Activated CD4-positive, alpha-beta T cell treated with anti-CD3 and anti-CD28 coated beads for 48 hours (primary cell): ENCODE measurements at regions not wholly inside any gene's neighbourhood (a gene's known extent, or its start where the extent isn't known, plus 50 kb on each side); places are given as distances from the start of the nearest gene placed in this dataset.

Source experiments
- DNase-seq: peaks from one replicate; pipeline ENCODE4 v3.0.0-alpha.2; 2020

GRCh38 chr13:33520468-33520839, 234.9 kb upstream of the STARD13 start:
- no peak for DNase-seq

- no peak for DNase-seq
Measured at GRCh38 chr13:33524086-33524485, 238.5 kb upstream of the STARD13 start.

GRCh38 chr13:33525763-33526162, 240.2 kb upstream of the STARD13 start:
- DNase-seq, result no peak

GRCh38 chr13:33526718-33527117, 241.2 kb upstream of the STARD13 start:
- DNase-seq, result no peak

- no peak for DNase-seq
Measured at GRCh38 chr13:33528896-33529295, 243.3 kb upstream of the STARD13 start.

GRCh38 chr13:33531484-33531883, 245.9 kb upstream of the STARD13 start:
- DNase-seq, result no peak

GRCh38 chr13:33535061-33535460, 249.5 kb upstream of the STARD13 start:
- no peak for DNase-seq

- no peak for DNase-seq
Measured at GRCh38 chr13:33536601-33537000, 251.0 kb upstream of the STARD13 start.

GRCh38 chr13:33537026-33537425, 251.5 kb upstream of the STARD13 start:
- DNase-seq, result no peak

GRCh38 chr13:33537676-33538075, 252.1 kb upstream of the STARD13 start:
- no peak for DNase-seq

GRCh38 chr13:33541456-33541855, 255.9 kb upstream of the STARD13 start:
- DNase-seq, result no peak

- no peak for DNase-seq
Measured at GRCh38 chr13:33541962-33542308, 256.4 kb upstream of the STARD13 start.

- DNase-seq, result peak; percentile 98
Measured at GRCh38 chr13:33542309-33543088, 256.9 kb upstream of the STARD13 start.

- DNase-seq, result no peak
Measured at GRCh38 chr13:33543089-33543459, 257.5 kb upstream of the STARD13 start.

- DNase-seq, result no peak
Measured at GRCh38 chr13:33543631-33544265, 258.2 kb upstream of the STARD13 start.

GRCh38 chr13:33544308-33544707, 258.8 kb upstream of the STARD13 start:
- DNase-seq, result no peak

GRCh38 chr13:33545492-33545891, 259.9 kb upstream of the STARD13 start:
- DNase-seq, result no peak

GRCh38 chr13:33547035-33547434, 261.5 kb upstream of the STARD13 start:
- no peak for DNase-seq

GRCh38 chr13:33548069-33548468, 262.5 kb upstream of the STARD13 start:
- DNase-seq, result no peak

GRCh38 chr13:33550276-33550675, 264.7 kb upstream of the STARD13 start:
- DNase-seq, result no peak

GRCh38 chr13:33550885-33551284, 265.3 kb upstream of the STARD13 start:
- no peak for DNase-seq

- DNase-seq, result no peak
Measured at GRCh38 chr13:33554919-33555791, 262.8 kb upstream of the RFC3 start.

- no peak for DNase-seq
Measured at GRCh38 chr13:33556828-33557227, 261.1 kb upstream of the RFC3 start.

GRCh38 chr13:33560726-33561125, 257.2 kb upstream of the RFC3 start:
- DNase-seq, result no peak
